ENCODE measurements at regions not wholly inside any gene's neighbourhood (a gene's known extent, or its start where the extent isn't known, plus 50 kb on each side); places are given as distances from the start of the nearest gene placed in this dataset.

- Mint-ChIP-seq H3K9me3 (no peaks in the 10 kb centered on the region), H3K27ac (no peak overlapping the region), H3K4me1 (ENCODE audit: unreplicated experiment) (no peaks in the 10 kb centered on the region), H3K4me3 (no peak overlapping the region), H3K27me3 (no peaks in the 10 kb centered on the region), H3K36me3 (no peaks in the 10 kb centered on the region)
- no peak for DNase-seq (ENCODE audit: extremely low spot score, unreplicated experiment)
- TF ChIP-seq CTCF (conservative IDR thresholded peaks at IDR 0.05), result no peak
Observed at GRCh38 chr1:198947456-198947855, 308.6 kb downstream of the PTPRC start.

- no peaks in the 10 kb centered on the region for H3K9me3 Mint-ChIP-seq
- no peaks in the 10 kb centered on the region for H3K4me1 Mint-ChIP-seq (ENCODE audit: unreplicated experiment)
- DNase-seq (ENCODE audit: extremely low spot score, unreplicated experiment), result no peak
- no peak overlapping the region for H3K27ac Mint-ChIP-seq
- no peak for TF ChIP-seq CTCF (conservative IDR thresholded peaks at IDR 0.05)
- no peaks in the 10 kb centered on the region for H3K36me3 Mint-ChIP-seq
- no peaks in the 10 kb centered on the region for H3K27me3 Mint-ChIP-seq
- H3K4me3 Mint-ChIP-seq, result no peak overlapping the region
Observed at GRCh38 chr1:198948895-198949659, 310.2 kb downstream of the PTPRC start.

GRCh38 chr1:198950036-198950435 is 311.2 kb downstream of the PTPRC start:
- H3K4me3 Mint-ChIP-seq, result no peak overlapping the region
- TF ChIP-seq CTCF (conservative IDR thresholded peaks at IDR 0.05), result no peak
- H3K27me3 Mint-ChIP-seq, result no peaks in the 10 kb centered on the region
- no peaks in the 10 kb centered on the region for H3K4me1 Mint-ChIP-seq (ENCODE audit: unreplicated experiment)
- no peaks in the 10 kb centered on the region for H3K36me3 Mint-ChIP-seq
- no peak overlapping the region for H3K27ac Mint-ChIP-seq
- DNase-seq (ENCODE audit: extremely low spot score, unreplicated experiment), result no peak
- no peaks in the 10 kb centered on the region for H3K9me3 Mint-ChIP-seq

- Mint-ChIP-seq H3K27ac (no peak overlapping the region), H3K9me3 (no peaks in the 10 kb centered on the region), H3K27me3 (no peaks in the 10 kb centered on the region), H3K4me3 (no peak overlapping the region), H3K36me3 (no peaks in the 10 kb centered on the region), H3K4me1 (ENCODE audit: unreplicated experiment) (no peaks in the 10 kb centered on the region)
- DNase-seq (ENCODE audit: extremely low spot score, unreplicated experiment), result no peak
- TF ChIP-seq CTCF (conservative IDR thresholded peaks at IDR 0.05), result no peak
Observed at GRCh38 chr1:198955085-198955484, 316.2 kb downstream of the PTPRC start.

- no peaks in the 10 kb centered on the region for H3K9me3 Mint-ChIP-seq
- TF ChIP-seq CTCF (conservative IDR thresholded peaks at IDR 0.05), result no peak
- no peak for DNase-seq (ENCODE audit: extremely low spot score, unreplicated experiment)
- H3K4me3 Mint-ChIP-seq, result no peak overlapping the region
- H3K36me3 Mint-ChIP-seq, result no peaks in the 10 kb centered on the region
- H3K27ac Mint-ChIP-seq, result no peak overlapping the region
- no peaks in the 10 kb centered on the region for H3K4me1 Mint-ChIP-seq (ENCODE audit: unreplicated experiment)
- H3K27me3 Mint-ChIP-seq, result no peaks in the 10 kb centered on the region
Observed at GRCh38 chr1:198957044-198957443, 318.2 kb downstream of the PTPRC start.

All from type B pancreatic cell (in vitro differentiated cells).